ENCODE measurements at regions not wholly inside any gene's neighbourhood (a gene's known extent, or its start where the extent isn't known, plus 50 kb on each side); places are given as distances from the start of the nearest gene placed in this dataset.

DNA sequence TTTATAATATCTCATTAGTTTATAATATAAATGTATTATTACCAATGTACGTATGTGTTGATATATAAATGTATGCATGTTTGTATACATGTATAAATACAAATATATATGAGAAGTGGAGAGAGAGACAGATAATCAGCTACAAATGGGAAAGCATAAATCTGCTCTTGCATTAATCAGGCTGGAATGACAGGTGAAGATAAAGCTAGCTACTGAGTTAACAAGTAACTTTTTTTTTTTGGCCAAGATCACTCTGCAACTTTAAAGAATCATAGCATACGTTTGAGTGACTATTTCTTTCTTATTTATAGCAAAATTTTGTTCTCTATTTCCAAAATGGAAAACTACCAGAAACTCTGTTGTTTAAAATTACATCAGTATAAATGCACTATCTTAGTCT is 422.8 kb downstream of the SI start:
- H3K9me3 ChIP-seq (ENCODE audit: control insufficient read depth, insufficient read depth, low read depth, low read length) = no peaks in the 10 kb centered on the region
- ChIA-PET POLR2A (no interaction called here), CTCF (no interaction called here)
- H3K4me3 ChIP-seq (ENCODE audit: low read depth, low read length) = no peak overlapping the region
- TF ChIP-seq HOXA7 (CRISPR knock-in tag; IDR thresholded peaks at IDR 0.05; ENCODE audit: borderline replicate concordance) (no peak), ZBTB48 (tag by site-specific recombination; IDR thresholded peaks at IDR 0.05) (no peak), ZNF175 (tag by site-specific recombination; IDR thresholded peaks at IDR 0.05) (no peak), HOXD13 (CRISPR knock-in tag; IDR thresholded peaks at IDR 0.05; ENCODE audit: borderline replicate concordance) (no peak), ZNF112 (tag by site-specific recombination; IDR thresholded peaks at IDR 0.05) (no peak), ZNF76 (tag by site-specific recombination; IDR thresholded peaks at IDR 0.05; ENCODE audit: borderline replicate concordance, low read depth) (no peak), ZNF274 (IDR thresholded peaks at IDR 0.05; ENCODE audit: low read length) (no peak), ZNF274 (tag by site-specific recombination; IDR thresholded peaks at IDR 0.05; ENCODE audit: borderline replicate concordance) (no peak), ZNF792 (tag by site-specific recombination; IDR thresholded peaks at IDR 0.05) (no peak), OSR2 (tag by site-specific recombination; IDR thresholded peaks at IDR 0.05) (no peak)
- TF ChIP-seq, protein P1, sequence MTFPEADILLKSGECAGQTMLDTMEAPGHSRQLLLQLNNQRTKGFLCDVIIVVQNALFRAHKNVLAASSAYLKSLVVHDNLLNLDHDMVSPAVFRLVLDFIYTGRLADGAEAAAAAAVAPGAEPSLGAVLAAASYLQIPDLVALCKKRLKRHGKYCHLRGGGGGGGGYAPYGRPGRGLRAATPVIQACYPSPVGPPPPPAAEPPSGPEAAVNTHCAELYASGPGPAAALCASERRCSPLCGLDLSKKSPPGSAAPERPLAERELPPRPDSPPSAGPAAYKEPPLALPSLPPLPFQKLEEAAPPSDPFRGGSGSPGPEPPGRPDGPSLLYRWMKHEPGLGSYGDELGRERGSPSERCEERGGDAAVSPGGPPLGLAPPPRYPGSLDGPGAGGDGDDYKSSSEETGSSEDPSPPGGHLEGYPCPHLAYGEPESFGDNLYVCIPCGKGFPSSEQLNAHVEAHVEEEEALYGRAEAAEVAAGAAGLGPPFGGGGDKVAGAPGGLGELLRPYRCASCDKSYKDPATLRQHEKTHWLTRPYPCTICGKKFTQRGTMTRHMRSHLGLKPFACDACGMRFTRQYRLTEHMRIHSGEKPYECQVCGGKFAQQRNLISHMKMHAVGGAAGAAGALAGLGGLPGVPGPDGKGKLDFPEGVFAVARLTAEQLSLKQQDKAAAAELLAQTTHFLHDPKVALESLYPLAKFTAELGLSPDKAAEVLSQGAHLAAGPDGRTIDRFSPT (tag by site-specific recombination; IDR thresholded peaks at IDR 0.05) = no peak
- H3K27ac ChIP-seq (ENCODE audit: extremely low read depth, low read depth, low read length) = no peak overlapping the region
- H3K4me1 ChIP-seq (ENCODE audit: control insufficient read depth, insufficient read depth, low read length) = no peaks in the 10 kb centered on the region
- H3K36me3 ChIP-seq (ENCODE audit: control insufficient read depth in 2 of 2, insufficient read depth in 1 of 2, low read length in 2 of 2) = no peaks in the 10 kb centered on the region

DNA sequence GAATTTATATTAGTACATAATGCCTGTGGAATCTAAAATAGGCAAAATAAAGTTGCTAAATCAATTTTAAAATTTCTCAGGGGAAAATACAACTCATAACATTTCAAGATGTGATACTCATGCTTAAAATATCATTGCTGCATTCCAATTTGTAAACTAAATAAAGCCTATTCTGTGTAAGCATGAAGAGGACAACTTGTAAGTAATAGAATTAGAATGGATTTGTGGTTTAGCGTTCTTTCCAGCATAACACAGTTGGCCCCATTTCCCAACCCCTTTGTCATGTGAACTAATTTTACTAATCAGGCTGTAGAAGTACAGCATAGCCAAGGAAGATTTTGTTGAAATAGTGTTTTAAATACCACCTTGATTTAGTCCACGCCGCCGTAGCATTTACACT is 437.2 kb downstream of the SI start:
- Histone ChIP-seq H3K9me3 (ENCODE audit: control insufficient read depth, insufficient read depth, low read depth, low read length) (no peaks in the 10 kb centered on the region), H3K4me3 (ENCODE audit: low read depth, low read length) (no peak overlapping the region), H3K36me3 (ENCODE audit: control insufficient read depth in 2 of 2, insufficient read depth in 1 of 2, low read length in 2 of 2) (no peaks in the 10 kb centered on the region), H3K4me1 (ENCODE audit: control insufficient read depth, insufficient read depth, low read length) (no peaks in the 10 kb centered on the region), H3K27ac (ENCODE audit: extremely low read depth, low read depth, low read length) (no peak overlapping the region)
- no peak for TF ChIP-seq ZNF132 (tag by site-specific recombination; IDR thresholded peaks at IDR 0.05; ENCODE audit: borderline replicate concordance)
- POLR2A ChIA-PET = no interaction called here
- CTCF ChIA-PET = no interaction called here

DNA sequence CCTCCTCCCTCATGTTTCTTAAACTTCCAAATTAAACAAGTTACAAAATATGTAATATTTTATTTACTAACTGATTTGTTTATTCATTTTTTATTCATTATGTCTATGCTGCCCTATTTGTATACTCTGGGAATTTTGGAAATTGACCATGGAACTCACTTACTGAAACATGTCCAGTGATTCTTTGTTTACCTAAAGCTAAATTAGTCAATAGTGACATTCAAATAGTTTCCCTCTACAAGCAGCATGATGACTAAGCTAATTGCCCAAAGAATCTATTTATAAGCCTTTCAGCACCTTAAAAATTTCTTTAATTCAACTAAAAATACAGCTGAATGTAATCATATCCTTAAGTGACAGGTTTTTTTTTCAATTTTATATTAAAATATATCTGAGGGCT is 437.7 kb downstream of the SI start:
- Histone ChIP-seq H3K4me1 (ENCODE audit: control insufficient read depth, insufficient read depth, low read length) (no peaks in the 10 kb centered on the region), H3K9me3 (ENCODE audit: control insufficient read depth, insufficient read depth, low read depth, low read length) (no peaks in the 10 kb centered on the region), H3K27ac (ENCODE audit: extremely low read depth, low read depth, low read length) (no peak overlapping the region), H3K36me3 (ENCODE audit: control insufficient read depth in 2 of 2, insufficient read depth in 1 of 2, low read length in 2 of 2) (no peaks in the 10 kb centered on the region), H3K4me3 (ENCODE audit: low read depth, low read length) (no peak overlapping the region)
- TF ChIP-seq ZNF660 (tag by site-specific recombination; IDR thresholded peaks at IDR 0.05) (no peak), BCL11B (tag by site-specific recombination; IDR thresholded peaks at IDR 0.05; ENCODE audit: low read depth) (no peak), ZNF830 (tag by site-specific recombination; IDR thresholded peaks at IDR 0.05; ENCODE audit: low read depth) (no peak), ZNF112 (tag by site-specific recombination; IDR thresholded peaks at IDR 0.05) (no peak), ZNF324 (tag by site-specific recombination; IDR thresholded peaks at IDR 0.05) (no peak), ZNF239 (tag by site-specific recombination; IDR thresholded peaks at IDR 0.05) (no peak), ZNF548 (tag by site-specific recombination; IDR thresholded peaks at IDR 0.05) (no peak), ZNF23 (tag by site-specific recombination; IDR thresholded peaks at IDR 0.05; ENCODE audit: borderline replicate concordance) (no peak), ZNF121 (tag by site-specific recombination; IDR thresholded peaks at IDR 0.05) (no peak)
- CTCF ChIA-PET = no interaction called here
- POLR2A ChIA-PET = no interaction called here

Data from HEK293 (cell line).